DOHH2 (cell line): ENCODE measurements at regions not wholly inside any gene's neighbourhood (a gene's known extent, or its start where the extent isn't known, plus 50 kb on each side); places are given as distances from the start of the nearest gene placed in this dataset.

Experiments
- EZH2phosphoT487 ChIP-seq: fragments of 200-600 bp; sonication (generic); IDR thresholded peaks from 2 replicates; pipeline ENCODE4 v1.6.1; 2017; ENCODE audit warnings: borderline replicate concordance, mild to moderate bottlenecking, antibody characterized with exemption, low read length, moderate library complexity, mixed read lengths
- TF ChIP-seq, protein P1 (sequence below): fragments of 200-600 bp; sonication (generic); IDR thresholded peaks from one replicate; pipeline ENCODE4 v1.5.1; 2014; ENCODE audit warnings: antibody characterized with exemption, mild to moderate bottlenecking, low read depth, low read length; ENCODE audit not compliant: poor library complexity, severe bottlenecking

DNA sequence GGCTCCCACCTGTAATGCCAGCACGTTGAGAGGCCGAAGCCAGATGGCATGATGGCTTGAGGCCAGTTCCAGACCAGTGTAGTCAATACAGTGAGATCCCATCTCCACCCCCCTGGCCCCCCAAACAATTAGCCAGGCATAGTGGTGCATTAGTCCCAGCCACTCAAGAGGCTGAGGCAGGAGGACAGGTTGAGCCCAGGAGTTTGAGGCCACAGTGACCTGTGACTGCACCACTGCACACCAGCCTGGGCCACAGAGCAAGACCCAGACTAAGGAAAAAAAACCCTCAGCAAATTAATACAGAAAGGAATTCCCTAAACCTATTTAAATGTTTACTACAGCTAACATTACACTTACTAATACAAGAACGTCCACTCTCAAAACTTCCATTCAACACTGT, 424.6 kb downstream of the SHQ1 start:
- TF ChIP-seq, protein P1, sequence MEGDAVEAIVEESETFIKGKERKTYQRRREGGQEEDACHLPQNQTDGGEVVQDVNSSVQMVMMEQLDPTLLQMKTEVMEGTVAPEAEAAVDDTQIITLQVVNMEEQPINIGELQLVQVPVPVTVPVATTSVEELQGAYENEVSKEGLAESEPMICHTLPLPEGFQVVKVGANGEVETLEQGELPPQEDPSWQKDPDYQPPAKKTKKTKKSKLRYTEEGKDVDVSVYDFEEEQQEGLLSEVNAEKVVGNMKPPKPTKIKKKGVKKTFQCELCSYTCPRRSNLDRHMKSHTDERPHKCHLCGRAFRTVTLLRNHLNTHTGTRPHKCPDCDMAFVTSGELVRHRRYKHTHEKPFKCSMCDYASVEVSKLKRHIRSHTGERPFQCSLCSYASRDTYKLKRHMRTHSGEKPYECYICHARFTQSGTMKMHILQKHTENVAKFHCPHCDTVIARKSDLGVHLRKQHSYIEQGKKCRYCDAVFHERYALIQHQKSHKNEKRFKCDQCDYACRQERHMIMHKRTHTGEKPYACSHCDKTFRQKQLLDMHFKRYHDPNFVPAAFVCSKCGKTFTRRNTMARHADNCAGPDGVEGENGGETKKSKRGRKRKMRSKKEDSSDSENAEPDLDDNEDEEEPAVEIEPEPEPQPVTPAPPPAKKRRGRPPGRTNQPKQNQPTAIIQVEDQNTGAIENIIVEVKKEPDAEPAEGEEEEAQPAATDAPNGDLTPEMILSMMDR = no peak
- no peak for TF ChIP-seq EZH2phosphoT487
